Upper lobe of right lung (tissue), 1 donor: ENCODE measurements at regions not wholly inside any gene's neighbourhood (a gene's known extent, or its start where the extent isn't known, plus 50 kb on each side); places are given as distances from the start of the nearest gene placed in this dataset.
A peak's percentile ranks its signal among the peaks of the same experiment; 100 is the strongest.

Source experiments
- ATAC-seq: fragments of 200-7000 bp; cut with Tn5 transposase; one replicate; pipeline ENCODE4 v1.9.1; 2020; ENCODE audit warnings: mild to moderate bottlenecking, moderate library complexity
- DNase-seq: peaks from one replicate; pipeline ENCODE4 v3.0.0-alpha.2; 2020
- H3K27ac ChIP-seq: fragments of 200-600 bp; one replicate; pipeline ENCODE4 v1.8.0; 2022
- H3K27me3 ChIP-seq: fragments of 200-600 bp; one replicate; pipeline ENCODE4 v1.8.0; 2022; ENCODE audit warnings: mild to moderate bottlenecking
- H3K36me3 ChIP-seq: fragments of 200-600 bp; one replicate; pipeline ENCODE4 v1.8.0; 2022
- H3K4me1 ChIP-seq: fragments of 200-600 bp; one replicate; pipeline ENCODE4 v1.8.0; 2022
- H3K4me3 ChIP-seq: fragments of 200-600 bp; one replicate; pipeline ENCODE4 v1.8.0; 2022; ENCODE audit warnings: mild to moderate bottlenecking
- H3K9me3 ChIP-seq: fragments of 200-600 bp; one replicate; pipeline ENCODE4 v1.8.0; 2022
- intact Hi-C: fragments of 100-400 bp; cut with DNase I; formaldehyde crosslinking; loops from one replicate; pipeline ENCODE4 v1.11.0; 2022
- TF ChIP-seq, protein P1 (sequence below): fragments of 200-600 bp; IDR thresholded peaks from one replicate; pipeline ENCODE4 v1.8.0; 2022; ENCODE audit warnings: antibody characterized with exemption
- donor health status: DM: no; HTN: yes; CAD: no; lungs with severe emphysema.

DNA sequence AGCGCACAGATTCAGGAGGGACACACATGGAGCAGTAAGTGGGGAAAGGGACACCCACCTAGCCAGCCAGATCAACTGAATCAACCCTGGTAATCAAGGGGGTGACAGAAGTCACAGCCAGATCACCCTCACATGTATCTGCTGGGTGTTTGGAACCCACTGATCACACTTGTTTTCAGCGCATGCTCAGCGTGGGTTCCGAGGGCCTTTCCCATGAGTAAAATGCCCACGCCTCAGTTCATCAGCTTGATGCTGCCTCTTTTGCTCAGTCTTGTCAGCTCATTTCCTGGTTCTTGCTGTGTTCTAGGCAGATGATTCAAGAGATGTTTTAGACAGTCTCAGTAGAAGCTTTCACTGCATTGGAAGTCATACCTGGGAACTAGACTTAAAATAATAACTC lies 123.2 kb upstream of the SLC30A5 start:
- ATAC-seq, result no peak
- Histone ChIP-seq H3K4me1 (no peaks in the 10 kb centered on the region), H3K36me3 (no peaks in the 10 kb centered on the region), H3K4me3 (no peak overlapping the region), H3K27me3 (no peaks in the 10 kb centered on the region), H3K9me3 (peaks cover 2% of the 10 kb centered on the region), H3K27ac (no peak overlapping the region)
- intact Hi-C loops, result no loop called here
- TF ChIP-seq, protein P1, sequence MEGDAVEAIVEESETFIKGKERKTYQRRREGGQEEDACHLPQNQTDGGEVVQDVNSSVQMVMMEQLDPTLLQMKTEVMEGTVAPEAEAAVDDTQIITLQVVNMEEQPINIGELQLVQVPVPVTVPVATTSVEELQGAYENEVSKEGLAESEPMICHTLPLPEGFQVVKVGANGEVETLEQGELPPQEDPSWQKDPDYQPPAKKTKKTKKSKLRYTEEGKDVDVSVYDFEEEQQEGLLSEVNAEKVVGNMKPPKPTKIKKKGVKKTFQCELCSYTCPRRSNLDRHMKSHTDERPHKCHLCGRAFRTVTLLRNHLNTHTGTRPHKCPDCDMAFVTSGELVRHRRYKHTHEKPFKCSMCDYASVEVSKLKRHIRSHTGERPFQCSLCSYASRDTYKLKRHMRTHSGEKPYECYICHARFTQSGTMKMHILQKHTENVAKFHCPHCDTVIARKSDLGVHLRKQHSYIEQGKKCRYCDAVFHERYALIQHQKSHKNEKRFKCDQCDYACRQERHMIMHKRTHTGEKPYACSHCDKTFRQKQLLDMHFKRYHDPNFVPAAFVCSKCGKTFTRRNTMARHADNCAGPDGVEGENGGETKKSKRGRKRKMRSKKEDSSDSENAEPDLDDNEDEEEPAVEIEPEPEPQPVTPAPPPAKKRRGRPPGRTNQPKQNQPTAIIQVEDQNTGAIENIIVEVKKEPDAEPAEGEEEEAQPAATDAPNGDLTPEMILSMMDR, result no peak
- DNase-seq, result no peak

- Histone ChIP-seq H3K4me3 (no peak overlapping the region), H3K4me1 (no peaks in the 10 kb centered on the region), H3K27me3 (no peaks in the 10 kb centered on the region), H3K27ac (no peak overlapping the region), H3K9me3 (peaks cover 11% of the 10 kb centered on the region), H3K36me3 (no peaks in the 10 kb centered on the region)
- intact Hi-C loops, result no loop called here
- TF ChIP-seq, protein P1, result no peak
- ATAC-seq (no peak), DNase-seq (no peak)
Measured at GRCh38 chr5:68973696-68974095, 120.1 kb upstream of the SLC30A5 start.

GRCh38 chr5:68983043-68983442 lies 110.8 kb upstream of the SLC30A5 start:
- H3K27me3 ChIP-seq, result no peaks in the 10 kb centered on the region
- H3K4me1 ChIP-seq, result no peaks in the 10 kb centered on the region
- ATAC-seq (no peak), DNase-seq (no peak)
- no peaks in the 10 kb centered on the region for H3K36me3 ChIP-seq
- intact Hi-C loops, result no loop called here
- no peaks in the 10 kb centered on the region for H3K9me3 ChIP-seq
- no peak overlapping the region for H3K27ac ChIP-seq
- TF ChIP-seq, protein P1, result no peak
- no peak overlapping the region for H3K4me3 ChIP-seq

GRCh38 chr5:68983959-68984358 lies 109.9 kb upstream of the SLC30A5 start:
- Histone ChIP-seq H3K4me1 (no peaks in the 10 kb centered on the region), H3K4me3 (no peak overlapping the region), H3K9me3 (no peaks in the 10 kb centered on the region), H3K27me3 (no peaks in the 10 kb centered on the region), H3K27ac (no peak overlapping the region), H3K36me3 (no peaks in the 10 kb centered on the region)
- DNase-seq (no peak), ATAC-seq (no peak)
- intact Hi-C loops, result no loop called here
- TF ChIP-seq, protein P1, result no peak

GRCh38 chr5:68991279-68992084 lies 102.3 kb upstream of the SLC30A5 start:
- no peaks in the 10 kb centered on the region for H3K27me3 ChIP-seq
- ATAC-seq (no peak), DNase-seq (no peak)
- intact Hi-C loops, result no loop called here
- TF ChIP-seq, protein P1, result no peak
- H3K9me3 ChIP-seq, result no peaks in the 10 kb centered on the region
- no peak overlapping the region for H3K27ac ChIP-seq
- H3K4me3 ChIP-seq, result no peak overlapping the region
- peaks cover 3% of the 10 kb centered on the region for H3K4me1 ChIP-seq
- H3K36me3 ChIP-seq, result no peaks in the 10 kb centered on the region

- Histone ChIP-seq H3K36me3 (no peaks in the 10 kb centered on the region), H3K4me1 (peaks cover 3% of the 10 kb centered on the region), H3K9me3 (no peaks in the 10 kb centered on the region), H3K4me3 (no peak overlapping the region), H3K27ac (peak overlapping the region; percentile 63), H3K27me3 (no peaks in the 10 kb centered on the region)
- no peak for ATAC-seq
- TF ChIP-seq, protein P1, result no peak
- intact Hi-C loops, result no loop called here
- DNase-seq, result no peak
Measured at GRCh38 chr5:68994645-68995044, 99.2 kb upstream of the SLC30A5 start.
